Kidney (tissue), 13 donors: ENCODE measurements at regions not wholly inside any gene's neighbourhood (a gene's known extent, or its start where the extent isn't known, plus 50 kb on each side); places are given as distances from the start of the nearest gene placed in this dataset.

ENCODE experiments used
- DNase-seq, 5 donors: peaks; one replicate each; pipeline ENCODE4 v3.0.0-alpha.2; 2013 to 2020
- FAIRE-seq: peaks from 2 replicates; lab custom pipeline; 2012; peaks lifted over from hg19 to GRCh38; lab: Jason Lieb, UNC
- H3K27ac ChIP-seq, 2 donors: one replicate each; pipeline ENCODE4 v1.7.0; 2013; ENCODE audit warnings: low read depth in 2 of 2, low read length in 2 of 2, inconsistent platforms in 1 of 2
- H3K27me3 ChIP-seq: one replicate; pipeline ENCODE4 v1.7.1; 2013; ENCODE audit warnings: low read length, inconsistent platforms; ENCODE audit not compliant: control insufficient read depth, insufficient read depth
- H3K36me3 ChIP-seq, 3 donors: one replicate each; pipeline versions ENCODE4 v1.7.0 to v1.7.1; 2013; ENCODE audit warnings: low read length in 3 of 3, control low read depth in 1 of 3, inconsistent platforms in 1 of 3; ENCODE audit not compliant: insufficient read depth in 3 of 3, control insufficient read depth in 2 of 3
- H3K4me1 ChIP-seq, 3 donors: one replicate each; pipeline versions ENCODE4 v1.7.0 to v1.7.1; 2013; ENCODE audit warnings: low read length in 3 of 3, inconsistent platforms in 1 of 3, low read depth in 1 of 3; ENCODE audit not compliant: control insufficient read depth in 2 of 3, insufficient read depth in 2 of 3
- H3K4me3 ChIP-seq, 3 donors: one replicate each; pipeline versions ENCODE4 v1.7.0 to v1.8.1; 2013; ENCODE audit warnings: low read length in 3 of 3, control low read depth in 1 of 3, inconsistent platforms in 1 of 3
- H3K9ac ChIP-seq, 3 donors: one replicate each; pipeline versions ENCODE4 v1.7.0 to v1.7.1; 2013; ENCODE audit warnings: low read length in 3 of 3, control low read depth in 1 of 3, inconsistent platforms in 1 of 3
- H3K9me3 ChIP-seq, 3 donors: one replicate each; pipeline versions ENCODE4 v1.7.0 to v1.7.1; 2013; ENCODE audit warnings: low read length in 3 of 3, control low read depth in 1 of 3, inconsistent platforms in 1 of 3; ENCODE audit not compliant: control insufficient read depth in 2 of 3, insufficient read depth in 1 of 3
- CTCF ChIP-seq: IDR thresholded peaks from 3 replicates; pipeline ENCODE4 v1.5.1; 2012; ENCODE audit warnings: mild to moderate bottlenecking, moderate library complexity, borderline replicate concordance; ENCODE audit not compliant: insufficient read depth; ENCODE audit errors: extremely low read depth
- intact Hi-C: fragments of 100-400 bp; cut with DNase I; formaldehyde crosslinking; loops from one replicate; pipeline ENCODE4 v1.11.1; 2022
- donor health status: control.
- donor health status: control.
- donor health status: control.
- donor health status: control.
- donor health status: control.
- donor health status: DM: yes; HTN: yes; CAD: no.
- donor health status: Normal renal cell carcinoma (clear cell type).

- DNase-seq (no peak), FAIRE-seq (no peak)
- H3K4me3 ChIP-seq: no peak overlapping the region
- H3K27me3 ChIP-seq: no peaks in the 10 kb centered on the region
- H3K9ac ChIP-seq: no peak overlapping the region
- H3K4me1 ChIP-seq: no peaks in the 10 kb centered on the region
- H3K36me3 ChIP-seq: no peaks in the 10 kb centered on the region
- intact Hi-C loops: no loop called here
- no peaks in the 10 kb centered on the region for H3K9me3 ChIP-seq
- TF ChIP-seq CTCF: no peak
- no peak overlapping the region for H3K27ac ChIP-seq
These were observed 442.4 kb upstream of the FOXG1 start for GRCh38 chr14:28323951-28324741.

- no peak for TF ChIP-seq CTCF
- no peak overlapping the region for H3K9ac ChIP-seq
- intact Hi-C loops: no loop called here
- no peak overlapping the region for H3K27ac ChIP-seq
- no peaks in the 10 kb centered on the region for H3K27me3 ChIP-seq
- no peak overlapping the region for H3K4me3 ChIP-seq
- no peak for FAIRE-seq
- no peak for DNase-seq
- H3K4me1 ChIP-seq: no peaks in the 10 kb centered on the region
- no peaks in the 10 kb centered on the region for H3K9me3 ChIP-seq
- no peaks in the 10 kb centered on the region for H3K36me3 ChIP-seq
These were observed 425.8 kb upstream of the FOXG1 start for GRCh38 chr14:28340816-28341215.

- H3K27ac ChIP-seq: no peak overlapping the region
- no peak for DNase-seq
- no peak overlapping the region for H3K4me3 ChIP-seq
- H3K36me3 ChIP-seq: no peaks in the 10 kb centered on the region
- H3K27me3 ChIP-seq: no peaks in the 10 kb centered on the region
- no peak overlapping the region for H3K9ac ChIP-seq
- FAIRE-seq: no peak
- H3K4me1 ChIP-seq: no peaks in the 10 kb centered on the region
- intact Hi-C loops: no loop called here
- H3K9me3 ChIP-seq: no peaks in the 10 kb centered on the region
- TF ChIP-seq CTCF: no peak
These were observed 422.2 kb upstream of the FOXG1 start for GRCh38 chr14:28344381-28344780.
